HEK293 (cell line): ENCODE measurements at regions not wholly inside any gene's neighbourhood (a gene's known extent, or its start where the extent isn't known, plus 50 kb on each side); places are given as distances from the start of the nearest gene placed in this dataset.

Experiments used
- ZNF121 ChIP-seq: fragments of 450-650 bp; formaldehyde crosslinking; IDR thresholded peaks from 2 replicates; pipeline ENCODE4 v1.5.1; 2016; ENCODE audit warnings: missing biosample characterization, missing genetic modification characterization
- ZNF423 ChIP-seq: fragments of 450-650 bp; formaldehyde crosslinking; IDR thresholded peaks from 2 replicates; pipeline ENCODE4 v1.5.1; 2016; ENCODE audit warnings: missing biosample characterization, missing genetic modification characterization
- ZNF660 ChIP-seq: fragments of 450-650 bp; IDR thresholded peaks from 2 replicates; pipeline ENCODE4 v1.5.1; 2018; ENCODE audit warnings: missing biosample characterization, mild to moderate bottlenecking, missing genetic modification characterization
- TF ChIP-seq, protein P1 (sequence below): fragments of 450-650 bp; formaldehyde crosslinking; IDR thresholded peaks from 2 replicates; pipeline ENCODE4 v1.5.1; 2016; ENCODE audit warnings: missing biosample characterization, missing genetic modification characterization

DNA sequence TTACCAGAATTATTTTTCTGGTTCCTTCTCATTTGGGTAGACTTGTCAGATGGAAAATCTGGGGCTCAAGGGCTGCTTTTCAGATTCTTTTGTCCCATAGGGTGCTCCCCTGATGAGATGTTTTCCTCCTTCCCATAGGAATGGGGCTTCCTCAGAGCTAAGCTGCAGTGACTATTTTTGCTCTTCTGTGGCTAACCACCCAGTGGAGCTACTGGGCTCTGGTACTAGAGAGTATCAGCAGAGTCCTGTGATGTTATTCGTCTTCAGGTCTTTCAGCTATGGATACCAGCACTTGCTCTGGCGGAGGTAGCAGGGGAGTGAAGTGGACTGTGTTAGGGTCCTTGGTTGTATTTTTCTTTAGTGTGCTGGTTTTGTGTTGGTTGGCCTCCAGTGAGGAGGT lies 716.1 kb upstream of the LMO3 start:
- TF ChIP-seq, protein P1, sequence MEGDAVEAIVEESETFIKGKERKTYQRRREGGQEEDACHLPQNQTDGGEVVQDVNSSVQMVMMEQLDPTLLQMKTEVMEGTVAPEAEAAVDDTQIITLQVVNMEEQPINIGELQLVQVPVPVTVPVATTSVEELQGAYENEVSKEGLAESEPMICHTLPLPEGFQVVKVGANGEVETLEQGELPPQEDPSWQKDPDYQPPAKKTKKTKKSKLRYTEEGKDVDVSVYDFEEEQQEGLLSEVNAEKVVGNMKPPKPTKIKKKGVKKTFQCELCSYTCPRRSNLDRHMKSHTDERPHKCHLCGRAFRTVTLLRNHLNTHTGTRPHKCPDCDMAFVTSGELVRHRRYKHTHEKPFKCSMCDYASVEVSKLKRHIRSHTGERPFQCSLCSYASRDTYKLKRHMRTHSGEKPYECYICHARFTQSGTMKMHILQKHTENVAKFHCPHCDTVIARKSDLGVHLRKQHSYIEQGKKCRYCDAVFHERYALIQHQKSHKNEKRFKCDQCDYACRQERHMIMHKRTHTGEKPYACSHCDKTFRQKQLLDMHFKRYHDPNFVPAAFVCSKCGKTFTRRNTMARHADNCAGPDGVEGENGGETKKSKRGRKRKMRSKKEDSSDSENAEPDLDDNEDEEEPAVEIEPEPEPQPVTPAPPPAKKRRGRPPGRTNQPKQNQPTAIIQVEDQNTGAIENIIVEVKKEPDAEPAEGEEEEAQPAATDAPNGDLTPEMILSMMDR (tag by site-specific recombination), result no peak
- TF ChIP-seq ZNF660 (tag by site-specific recombination) (no peak), ZNF423 (tag by site-specific recombination) (no peak), ZNF121 (tag by site-specific recombination) (no peak)
